Peyer's patch (tissue), 4 donors: ENCODE measurements at regions not wholly inside any gene's neighbourhood (a gene's known extent, or its start where the extent isn't known, plus 50 kb on each side); places are given as distances from the start of the nearest gene placed in this dataset.

Experiments used
- CTCF ChIP-seq, 6 experiments: fragments of 450-650 bp in 4 of 6; fragments of 200-600 bp in 2 of 6; sonication (generic) in 1 of 6; IDR thresholded peaks; one replicate each; pipeline ENCODE4 v1.5.1; 2017 to 2019; ENCODE audit warnings: antibody characterized with exemption in 6 of 6, mild to moderate bottlenecking in 3 of 6, moderate library complexity in 1 of 6
- POLR2A ChIP-seq, 2 donors: fragments of 450-650 bp; IDR thresholded peaks; one replicate each; pipeline ENCODE4 v1.5.1; 2017; ENCODE audit warnings: antibody characterized with exemption in 2 of 2, mild to moderate bottlenecking in 2 of 2, moderate library complexity in 2 of 2

- no peak for TF ChIP-seq CTCF (IDR thresholded peaks at IDR 0.05)
- no peak for TF ChIP-seq POLR2A (IDR thresholded peaks at IDR 0.05)
Observed at GRCh38 chr13:74681891-74682290, 547.7 kb upstream of the KLF12 start.
